ENCODE measurements at regions not wholly inside any gene's neighbourhood (a gene's known extent, or its start where the extent isn't known, plus 50 kb on each side); places are given as distances from the start of the nearest gene placed in this dataset.

DNA sequence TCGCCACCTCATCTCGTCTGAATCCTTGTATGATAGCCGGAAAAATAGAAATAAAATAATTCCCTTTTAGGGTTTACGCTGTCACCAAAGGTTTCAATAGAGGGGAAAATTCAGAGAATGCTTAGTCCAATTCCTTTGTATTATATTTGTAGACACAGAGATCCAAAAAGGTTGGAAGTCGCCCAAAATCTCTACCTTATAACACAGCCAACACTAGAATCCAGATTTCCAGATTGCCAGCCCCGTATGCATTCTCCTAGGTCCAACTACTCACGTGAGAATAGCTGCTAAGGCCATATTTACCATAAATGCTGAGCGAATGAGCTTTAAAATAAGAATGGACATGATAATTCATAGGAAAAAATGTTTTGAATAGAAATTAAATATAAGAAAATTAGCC lies 124.5 kb downstream of the KCNK1 start (continued):
- TF ChIP-seq, protein P1, sequence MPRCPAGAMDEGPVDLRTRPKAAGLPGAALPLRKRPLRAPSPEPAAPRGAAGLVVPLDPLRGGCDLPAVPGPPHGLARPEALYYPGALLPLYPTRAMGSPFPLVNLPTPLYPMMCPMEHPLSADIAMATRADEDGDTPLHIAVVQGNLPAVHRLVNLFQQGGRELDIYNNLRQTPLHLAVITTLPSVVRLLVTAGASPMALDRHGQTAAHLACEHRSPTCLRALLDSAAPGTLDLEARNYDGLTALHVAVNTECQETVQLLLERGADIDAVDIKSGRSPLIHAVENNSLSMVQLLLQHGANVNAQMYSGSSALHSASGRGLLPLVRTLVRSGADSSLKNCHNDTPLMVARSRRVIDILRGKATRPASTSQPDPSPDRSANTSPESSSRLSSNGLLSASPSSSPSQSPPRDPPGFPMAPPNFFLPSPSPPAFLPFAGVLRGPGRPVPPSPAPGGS (IDR thresholded peaks at IDR 0.05), result no peak
- TF ChIP-seq CBX8 (IDR thresholded peaks at IDR 0.05), result no peak
- TF ChIP-seq HOXA7 (CRISPR knock-in tag; IDR thresholded peaks at IDR 0.05), result no peak
- TF ChIP-seq, protein P2, sequence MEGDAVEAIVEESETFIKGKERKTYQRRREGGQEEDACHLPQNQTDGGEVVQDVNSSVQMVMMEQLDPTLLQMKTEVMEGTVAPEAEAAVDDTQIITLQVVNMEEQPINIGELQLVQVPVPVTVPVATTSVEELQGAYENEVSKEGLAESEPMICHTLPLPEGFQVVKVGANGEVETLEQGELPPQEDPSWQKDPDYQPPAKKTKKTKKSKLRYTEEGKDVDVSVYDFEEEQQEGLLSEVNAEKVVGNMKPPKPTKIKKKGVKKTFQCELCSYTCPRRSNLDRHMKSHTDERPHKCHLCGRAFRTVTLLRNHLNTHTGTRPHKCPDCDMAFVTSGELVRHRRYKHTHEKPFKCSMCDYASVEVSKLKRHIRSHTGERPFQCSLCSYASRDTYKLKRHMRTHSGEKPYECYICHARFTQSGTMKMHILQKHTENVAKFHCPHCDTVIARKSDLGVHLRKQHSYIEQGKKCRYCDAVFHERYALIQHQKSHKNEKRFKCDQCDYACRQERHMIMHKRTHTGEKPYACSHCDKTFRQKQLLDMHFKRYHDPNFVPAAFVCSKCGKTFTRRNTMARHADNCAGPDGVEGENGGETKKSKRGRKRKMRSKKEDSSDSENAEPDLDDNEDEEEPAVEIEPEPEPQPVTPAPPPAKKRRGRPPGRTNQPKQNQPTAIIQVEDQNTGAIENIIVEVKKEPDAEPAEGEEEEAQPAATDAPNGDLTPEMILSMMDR (IDR thresholded peaks at IDR 0.05), result no peak
- no peak for TF ChIP-seq JUN (IDR thresholded peaks at IDR 0.05)
- no peak for TF ChIP-seq FOSB (CRISPR knock-in tag; IDR thresholded peaks at IDR 0.05)

DNA sequence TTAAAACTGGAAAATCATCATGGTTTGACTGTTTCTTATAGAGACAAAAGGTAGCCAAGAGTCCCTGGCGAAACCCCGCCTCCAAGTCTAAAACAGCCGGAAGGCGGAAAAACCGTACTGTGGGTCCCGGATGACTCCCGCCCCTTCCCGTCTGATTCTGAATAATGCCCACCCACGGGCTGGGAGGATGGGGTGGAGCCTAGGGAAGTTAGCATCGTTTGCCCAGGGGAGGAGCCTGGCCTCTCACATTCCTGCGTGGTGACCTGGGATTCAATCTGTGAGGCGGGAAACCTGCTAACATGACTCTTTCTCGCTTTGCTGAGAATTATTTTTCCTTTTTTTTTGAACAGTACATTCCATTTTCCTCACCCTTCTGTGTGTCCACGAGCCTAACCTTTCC lies 124.9 kb downstream of the KCNK1 start:
- no peak for ATAC-seq
- TF ChIP-seq RAD21 (conservative IDR thresholded peaks at IDR 0.05 in 1 of 2, IDR thresholded peaks at IDR 0.05 in 1 of 2) (no peak), MAFK (IDR thresholded peaks at IDR 0.05; ENCODE audit: partially characterized antibody) (no peak), FOSB (CRISPR knock-in tag; IDR thresholded peaks at IDR 0.05) (no peak), TP53 (CRISPR knock-in tag; IDR thresholded peaks at IDR 0.05) (no peak), RFX5 (IDR thresholded peaks at IDR 0.05) (no peak), BHLHE40 (IDR thresholded peaks at IDR 0.05; ENCODE audit: low read depth, low read length) (no peak), KDM5A (IDR thresholded peaks at IDR 0.05) (no peak), RARB (CRISPR knock-in tag; IDR thresholded peaks at IDR 0.05) (no peak)
- TF ChIP-seq, protein P2 (IDR thresholded peaks at IDR 0.05), result no peak
- TF ChIP-seq, protein P3, sequence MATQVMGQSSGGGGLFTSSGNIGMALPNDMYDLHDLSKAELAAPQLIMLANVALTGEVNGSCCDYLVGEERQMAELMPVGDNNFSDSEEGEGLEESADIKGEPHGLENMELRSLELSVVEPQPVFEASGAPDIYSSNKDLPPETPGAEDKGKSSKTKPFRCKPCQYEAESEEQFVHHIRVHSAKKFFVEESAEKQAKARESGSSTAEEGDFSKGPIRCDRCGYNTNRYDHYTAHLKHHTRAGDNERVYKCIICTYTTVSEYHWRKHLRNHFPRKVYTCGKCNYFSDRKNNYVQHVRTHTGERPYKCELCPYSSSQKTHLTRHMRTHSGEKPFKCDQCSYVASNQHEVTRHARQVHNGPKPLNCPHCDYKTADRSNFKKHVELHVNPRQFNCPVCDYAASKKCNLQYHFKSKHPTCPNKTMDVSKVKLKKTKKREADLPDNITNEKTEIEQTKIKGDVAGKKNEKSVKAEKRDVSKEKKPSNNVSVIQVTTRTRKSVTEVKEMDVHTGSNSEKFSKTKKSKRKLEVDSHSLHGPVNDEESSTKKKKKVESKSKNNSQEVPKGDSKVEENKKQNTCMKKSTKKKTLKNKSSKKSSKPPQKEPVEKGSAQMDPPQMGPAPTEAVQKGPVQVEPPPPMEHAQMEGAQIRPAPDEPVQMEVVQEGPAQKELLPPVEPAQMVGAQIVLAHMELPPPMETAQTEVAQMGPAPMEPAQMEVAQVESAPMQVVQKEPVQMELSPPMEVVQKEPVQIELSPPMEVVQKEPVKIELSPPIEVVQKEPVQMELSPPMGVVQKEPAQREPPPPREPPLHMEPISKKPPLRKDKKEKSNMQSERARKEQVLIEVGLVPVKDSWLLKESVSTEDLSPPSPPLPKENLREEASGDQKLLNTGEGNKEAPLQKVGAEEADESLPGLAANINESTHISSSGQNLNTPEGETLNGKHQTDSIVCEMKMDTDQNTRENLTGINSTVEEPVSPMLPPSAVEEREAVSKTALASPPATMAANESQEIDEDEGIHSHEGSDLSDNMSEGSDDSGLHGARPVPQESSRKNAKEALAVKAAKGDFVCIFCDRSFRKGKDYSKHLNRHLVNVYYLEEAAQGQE (IDR thresholded peaks at IDR 0.05), result no peak
- FAIRE-seq, result no peak
- ChIA-PET CTCF (no interaction called here), POLR2A (no interaction called here)
- WGBS (ENCODE audit: missing lambda C conversion rate), result 74% methylated on average over 14 of the region's 14 CpGs
- Histone ChIP-seq H3K4me1 (no peaks in the 10 kb centered on the region), H3K27ac (no peak overlapping the region), H3K4me3 (no peak overlapping the region), H3K9me3 (no peaks in the 10 kb centered on the region), H3K4me2 (no peak overlapping the region)
- no peak for DNase-seq (ENCODE audit: low read depth in 1 of 2, low spot score in 1 of 2)

DNA sequence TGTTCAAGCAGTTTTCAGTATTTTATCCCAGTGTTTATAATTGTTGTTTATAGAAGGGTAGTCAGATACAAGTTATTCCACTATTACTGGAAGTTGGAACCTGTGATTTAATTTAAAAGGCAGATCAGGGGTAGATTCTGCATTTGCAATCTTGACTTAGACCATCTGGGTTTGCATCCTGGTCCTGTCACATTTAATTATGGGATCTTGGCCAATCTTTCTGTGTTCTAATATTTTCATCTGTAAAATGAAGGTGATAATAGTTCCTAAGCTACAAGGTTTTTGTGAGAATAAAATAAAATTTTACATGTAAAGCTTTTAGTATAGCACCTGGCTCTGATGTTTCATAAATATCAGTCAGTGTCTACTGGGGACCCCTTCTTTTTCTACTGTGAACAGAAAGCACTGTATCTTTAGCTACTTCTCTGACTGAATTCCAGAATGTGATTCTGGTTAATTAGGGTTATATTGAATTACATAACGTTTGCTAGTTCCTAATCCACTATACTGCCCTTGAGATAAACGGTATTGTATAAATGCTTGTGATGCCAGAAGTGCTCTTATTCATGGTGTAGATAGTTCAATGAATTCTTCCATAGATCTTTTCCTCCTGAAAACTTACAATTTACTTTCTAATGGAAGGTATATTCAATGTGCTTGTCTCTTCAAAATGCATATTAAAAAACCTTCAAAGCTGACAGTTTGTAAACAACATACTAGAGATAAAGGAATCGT lies 131.0 kb downstream of the KCNK1 start:
- no peak overlapping the region for H3K4me3 ChIP-seq
- no peak overlapping the region for H3K27ac ChIP-seq
- FAIRE-seq (peak; percentile 36), DNase-seq (ENCODE audit: low read depth in 1 of 2, low spot score in 1 of 2) (no peak), ATAC-seq (no peak)
- 18% methylated on average over 3 of the region's 3 CpGs for WGBS (ENCODE audit: missing lambda C conversion rate)
- H3K4me2 ChIP-seq, result no peak overlapping the region
- CTCF ChIA-PET, result interaction anchor here (0.6 to 1.4 kb wide), 2 partner anchors 46 to 304 kb away, joined by 3 to 4 read pairs; no protein-coding TSS in a partner anchor
- POLR2A ChIA-PET, result no interaction called here
- no peaks in the 10 kb centered on the region for H3K9me3 ChIP-seq
- TF ChIP-seq FOSB (CRISPR knock-in tag; IDR thresholded peaks at IDR 0.05), result no peak
- TF ChIP-seq, protein P4, sequence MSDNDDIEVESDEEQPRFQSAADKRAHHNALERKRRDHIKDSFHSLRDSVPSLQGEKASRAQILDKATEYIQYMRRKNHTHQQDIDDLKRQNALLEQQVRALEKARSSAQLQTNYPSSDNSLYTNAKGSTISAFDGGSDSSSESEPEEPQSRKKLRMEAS (IDR thresholded peaks at IDR 0.05), result no peak
- TF ChIP-seq RNF2 (IDR thresholded peaks at IDR 0.05; ENCODE audit: borderline replicate concordance, low read depth), result no peak
- no peak for TF ChIP-seq BHLHE40 (IDR thresholded peaks at IDR 0.05; ENCODE audit: low read depth, low read length)
- TF ChIP-seq TP53 (CRISPR knock-in tag; IDR thresholded peaks at IDR 0.05), result no peak
- TF ChIP-seq, protein P5, sequence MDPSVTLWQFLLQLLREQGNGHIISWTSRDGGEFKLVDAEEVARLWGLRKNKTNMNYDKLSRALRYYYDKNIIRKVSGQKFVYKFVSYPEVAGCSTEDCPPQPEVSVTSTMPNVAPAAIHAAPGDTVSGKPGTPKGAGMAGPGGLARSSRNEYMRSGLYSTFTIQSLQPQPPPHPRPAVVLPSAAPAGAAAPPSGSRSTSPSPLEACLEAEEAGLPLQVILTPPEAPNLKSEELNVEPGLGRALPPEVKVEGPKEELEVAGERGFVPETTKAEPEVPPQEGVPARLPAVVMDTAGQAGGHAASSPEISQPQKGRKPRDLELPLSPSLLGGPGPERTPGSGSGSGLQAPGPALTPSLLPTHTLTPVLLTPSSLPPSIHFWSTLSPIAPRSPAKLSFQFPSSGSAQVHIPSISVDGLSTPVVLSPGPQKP (IDR thresholded peaks at IDR 0.05; ENCODE audit: low read depth, low read length), result no peak
- no peak for TF ChIP-seq CBX8 (IDR thresholded peaks at IDR 0.05)
- TF ChIP-seq ZNF302 (CRISPR knock-in tag; IDR thresholded peaks at IDR 0.05), result no peak
- TF ChIP-seq HDAC2 (IDR thresholded peaks at IDR 0.05), result no peak
- no peak for TF ChIP-seq POLR2A (IDR thresholded peaks at IDR 0.05; ENCODE audit: low read length)
- TF ChIP-seq NFE2L2 (conservative IDR thresholded peaks at IDR 0.05; ENCODE audit: low read length), result no peak
- no peaks in the 10 kb centered on the region for H3K4me1 ChIP-seq

Measured in A549 (cell line).